ENCODE measurements at regions not wholly inside any gene's neighbourhood (a gene's known extent, or its start where the extent isn't known, plus 50 kb on each side); places are given as distances from the start of the nearest gene placed in this dataset.
"Not testable (repeated sequence)": the region's sequence is repeated elsewhere in the genome, so short reads cannot be mapped to it uniquely, and the experiment has no call there.

DNA sequence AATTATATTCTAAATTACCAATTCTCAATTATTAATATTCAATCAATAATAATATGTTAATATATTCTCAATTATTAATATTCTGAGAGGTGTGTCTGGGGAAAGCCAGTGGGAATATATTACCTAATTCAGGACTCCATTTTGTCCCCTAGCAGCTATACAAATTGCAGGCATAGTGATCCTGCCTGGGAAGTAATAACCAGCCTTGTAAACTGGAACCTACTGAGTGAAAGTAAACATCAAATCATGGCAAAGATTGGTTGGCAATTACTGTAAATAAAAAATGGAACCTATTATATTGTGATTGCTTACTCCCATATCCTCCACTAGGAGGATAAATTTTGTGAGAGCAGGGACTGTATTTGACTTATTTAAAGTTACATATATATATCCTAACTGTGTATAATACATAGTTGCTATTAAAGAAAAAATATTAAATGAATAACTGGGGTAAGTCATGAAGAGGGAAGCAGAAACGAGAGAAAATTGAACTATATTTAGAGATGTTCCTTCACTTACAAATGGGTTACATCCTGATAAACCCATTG lies 150.5 kb upstream of the ELL2 start:
- Histone ChIP-seq H2AFZ (ENCODE audit: low read length) (no peak overlapping the region), H3K36me3 (ENCODE audit: insufficient read depth, low read length) (no peaks in the 10 kb centered on the region), H3F3A (ENCODE audit: insufficient read depth, low read length) (no peaks in the 10 kb centered on the region), H3K9me3 (ENCODE audit: low read length) (no peaks in the 10 kb centered on the region), H3K4me1 (ENCODE audit: insufficient read depth, low read length, severe bottlenecking) (no peaks in the 10 kb centered on the region), H3K27ac (ENCODE audit: low read depth, low read length, poor library complexity, severe bottlenecking) (no peak overlapping the region), H3K9me2 (ENCODE audit: low read depth, low read length) (no peaks in the 10 kb centered on the region), H3K79me2 (ENCODE audit: insufficient read depth, low read length) (no peaks in the 10 kb centered on the region), H3K4me2 (ENCODE audit: low read length) (no peak overlapping the region), H3K9ac (ENCODE audit: low read length) (no peak overlapping the region), H3K4me3 (ENCODE audit: low read depth, low read length, poor library complexity, severe bottlenecking) (no peak overlapping the region), H4K20me1 (ENCODE audit: insufficient read depth, low read length) (no peaks in the 10 kb centered on the region), H3K27me3 (ENCODE audit: insufficient read depth, low read length) (no peaks in the 10 kb centered on the region)
- TF ChIP-seq CTCF (IDR thresholded peaks at IDR 0.05; ENCODE audit: low read length) (no peak), EZH2 (IDR thresholded peaks at IDR 0.05; ENCODE audit: borderline replicate concordance, low read length) (no peak)

- Histone ChIP-seq H3F3A (ENCODE audit: insufficient read depth, low read length) (no peaks in the 10 kb centered on the region), H3K4me1 (ENCODE audit: insufficient read depth, low read length, severe bottlenecking) (no peaks in the 10 kb centered on the region), H3K27ac (ENCODE audit: low read depth, low read length, poor library complexity, severe bottlenecking) (no peak overlapping the region), H3K9me3 (ENCODE audit: low read length) (no peaks in the 10 kb centered on the region), H3K4me2 (ENCODE audit: low read length) (no peak overlapping the region), H3K9ac (ENCODE audit: low read length) (no peak overlapping the region), H3K4me3 (ENCODE audit: low read depth, low read length, poor library complexity, severe bottlenecking) (no peak overlapping the region), H4K20me1 (ENCODE audit: insufficient read depth, low read length) (no peaks in the 10 kb centered on the region), H3K27me3 (ENCODE audit: insufficient read depth, low read length) (no peaks in the 10 kb centered on the region), H3K36me3 (ENCODE audit: insufficient read depth, low read length) (no peaks in the 10 kb centered on the region), H2AFZ (ENCODE audit: low read length) (no peak overlapping the region), H3K79me2 (ENCODE audit: insufficient read depth, low read length) (no peaks in the 10 kb centered on the region), H3K9me2 (ENCODE audit: low read depth, low read length) (no peaks in the 10 kb centered on the region)
- TF ChIP-seq EZH2 (IDR thresholded peaks at IDR 0.05; ENCODE audit: borderline replicate concordance, low read length) (no peak), CTCF (IDR thresholded peaks at IDR 0.05; ENCODE audit: low read length) (no peak)
Measured at GRCh38 chr5:96111080-96111756, 149.6 kb upstream of the ELL2 start.

DNA sequence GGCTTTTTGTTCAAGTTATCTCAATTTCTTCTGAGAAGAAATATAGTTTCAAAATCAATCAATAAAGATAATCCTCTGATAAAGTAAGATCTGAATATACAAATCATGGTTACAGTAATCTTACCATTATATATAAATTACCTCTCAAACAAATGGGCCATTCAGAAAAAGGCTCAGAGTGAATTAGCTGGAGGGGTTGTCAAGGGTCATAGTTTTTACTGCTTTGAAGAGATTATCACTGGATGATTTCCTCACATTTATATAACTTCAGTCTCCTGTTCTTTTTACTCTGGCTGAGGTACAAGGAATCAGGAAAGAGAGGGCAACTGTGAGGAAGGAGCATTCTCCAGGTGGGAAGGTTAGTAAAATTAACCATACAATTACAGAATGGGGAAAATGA lies 148.6 kb upstream of the ELL2 start:
- Histone ChIP-seq H3K27me3 (ENCODE audit: insufficient read depth, low read length) (no peaks in the 10 kb centered on the region), H3F3A (ENCODE audit: insufficient read depth, low read length) (no peaks in the 10 kb centered on the region), H3K79me2 (ENCODE audit: insufficient read depth, low read length) (no peaks in the 10 kb centered on the region), H3K27ac (ENCODE audit: low read depth, low read length, poor library complexity, severe bottlenecking) (no peak overlapping the region), H3K9me3 (ENCODE audit: low read length) (no peaks in the 10 kb centered on the region), H3K4me2 (ENCODE audit: low read length) (no peak overlapping the region), H3K4me3 (ENCODE audit: low read depth, low read length, poor library complexity, severe bottlenecking) (no peak overlapping the region), H3K36me3 (ENCODE audit: insufficient read depth, low read length) (no peaks in the 10 kb centered on the region), H3K9ac (ENCODE audit: low read length) (no peak overlapping the region), H3K9me2 (ENCODE audit: low read depth, low read length) (no peaks in the 10 kb centered on the region), H4K20me1 (ENCODE audit: insufficient read depth, low read length) (no peaks in the 10 kb centered on the region), H3K4me1 (ENCODE audit: insufficient read depth, low read length, severe bottlenecking) (no peaks in the 10 kb centered on the region), H2AFZ (ENCODE audit: low read length) (no peak overlapping the region)
- TF ChIP-seq EZH2 (IDR thresholded peaks at IDR 0.05; ENCODE audit: borderline replicate concordance, low read length) (no peak), CTCF (IDR thresholded peaks at IDR 0.05; ENCODE audit: low read length) (no peak)

GRCh38 chr5:96108629-96109028 lies 147.0 kb upstream of the ELL2 start:
- H3K36me3 ChIP-seq (ENCODE audit: insufficient read depth, low read length); H3K9me3 ChIP-seq (ENCODE audit: low read length); H3K27ac ChIP-seq (ENCODE audit: low read depth, low read length, poor library complexity, severe bottlenecking); H2AFZ ChIP-seq (ENCODE audit: low read length); H3K4me2 ChIP-seq (ENCODE audit: low read length); H3K9me2 ChIP-seq (ENCODE audit: low read depth, low read length); H3K4me1 ChIP-seq (ENCODE audit: insufficient read depth, low read length, severe bottlenecking); H3K4me3 ChIP-seq (ENCODE audit: low read depth, low read length, poor library complexity, severe bottlenecking); H3K79me2 ChIP-seq (ENCODE audit: insufficient read depth, low read length); H3F3A ChIP-seq (ENCODE audit: insufficient read depth, low read length); H3K9ac ChIP-seq (ENCODE audit: low read length); H3K27me3 ChIP-seq (ENCODE audit: insufficient read depth, low read length); H4K20me1 ChIP-seq (ENCODE audit: insufficient read depth, low read length): not testable (repeated sequence)

GRCh38 chr5:96103829-96104228 lies 142.2 kb upstream of the ELL2 start:
- not testable (repeated sequence) for H3K4me3 ChIP-seq (ENCODE audit: low read depth, low read length, poor library complexity, severe bottlenecking); H2AFZ ChIP-seq (ENCODE audit: low read length); H3K9me2 ChIP-seq (ENCODE audit: low read depth, low read length); H4K20me1 ChIP-seq (ENCODE audit: insufficient read depth, low read length); H3K9ac ChIP-seq (ENCODE audit: low read length); H3K27ac ChIP-seq (ENCODE audit: low read depth, low read length, poor library complexity, severe bottlenecking); H3K4me1 ChIP-seq (ENCODE audit: insufficient read depth, low read length, severe bottlenecking); H3K9me3 ChIP-seq (ENCODE audit: low read length); H3F3A ChIP-seq (ENCODE audit: insufficient read depth, low read length); H3K4me2 ChIP-seq (ENCODE audit: low read length); H3K27me3 ChIP-seq (ENCODE audit: insufficient read depth, low read length); H3K79me2 ChIP-seq (ENCODE audit: insufficient read depth, low read length); H3K36me3 ChIP-seq (ENCODE audit: insufficient read depth, low read length)
